Loucy (cell line): ENCODE measurements at regions not wholly inside any gene's neighbourhood (a gene's known extent, or its start where the extent isn't known, plus 50 kb on each side); places are given as distances from the start of the nearest gene placed in this dataset.

Source experiments
- CTCF ChIP-seq: fragments of 200-600 bp; sonication (generic); conservative IDR thresholded peaks from 2 replicates; pipeline ENCODE4 v1.5.1; 2014; ENCODE audit warnings: mild to moderate bottlenecking, antibody characterized with exemption, low read length
- EZH2phosphoT487 ChIP-seq: fragments of 200-600 bp; IDR thresholded peaks from 2 replicates; pipeline ENCODE4 v1.6.1; 2018; ENCODE audit warnings: antibody characterized with exemption, mild to moderate bottlenecking, moderate library complexity, borderline replicate concordance

- TF ChIP-seq CTCF (no peak), EZH2phosphoT487 (no peak)
These were observed 179.2 kb upstream of the ARHGAP20 start for GRCh38 chr11:110891411-110891810.
